GM10248 (cell line): ENCODE measurements at regions not wholly inside any gene's neighbourhood (a gene's known extent, or its start where the extent isn't known, plus 50 kb on each side); places are given as distances from the start of the nearest gene placed in this dataset.

Experiments
- CTCF ChIA-PET: fragments of 300-600 bp; sonication (Branson Sonifier 250); formaldehyde crosslinking; extraction: SDS; loops from one replicate; lab custom pipeline; 2021; ENCODE audit warnings: antibody characterized with exemption; lab: Yijun Ruan, JAX
- POLR2A ChIA-PET: fragments of 350-650 bp; sonication (Branson Sonifier 250); formaldehyde crosslinking; extraction: SDS; loops from one replicate; lab custom pipeline; 2020; ENCODE audit warnings: antibody characterized with exemption; lab: Yijun Ruan, JAX
- DNase-seq: peaks from one replicate; pipeline ENCODE4 v3.0.0; 2012; ENCODE audit errors: extremely low spot score
- TF ChIP-seq, protein P1 (sequence below): IDR thresholded peaks from 2 replicates; pipeline ENCODE4 v1.5.1; 2012; ENCODE audit warnings: mild to moderate bottlenecking, low read depth; ENCODE audit errors: extremely low read depth, missing control alignments, control extremely low read depth

DNA sequence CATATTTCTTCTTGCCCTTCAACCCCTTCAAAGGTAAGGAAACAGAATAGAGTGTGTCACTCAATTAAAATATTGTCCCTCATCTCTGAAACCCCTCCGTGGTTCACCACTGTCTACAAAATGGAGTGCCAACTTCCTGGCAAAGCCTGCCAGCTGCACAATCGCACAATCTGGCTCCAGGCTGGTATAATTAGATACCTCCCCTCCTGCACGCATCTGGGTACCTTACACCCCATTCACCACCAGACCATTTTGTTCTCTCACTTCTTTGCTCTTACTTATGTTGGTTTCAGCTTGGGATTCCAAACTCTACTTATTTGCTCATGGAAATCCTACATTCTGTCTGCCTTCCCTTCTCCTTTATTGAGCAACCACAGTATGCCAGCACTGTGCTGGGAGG, 314.9 kb downstream of the NUAK1 start:
- ChIA-PET POLR2A (no interaction called here), CTCF (no interaction called here)
- DNase-seq: no peak

DNA sequence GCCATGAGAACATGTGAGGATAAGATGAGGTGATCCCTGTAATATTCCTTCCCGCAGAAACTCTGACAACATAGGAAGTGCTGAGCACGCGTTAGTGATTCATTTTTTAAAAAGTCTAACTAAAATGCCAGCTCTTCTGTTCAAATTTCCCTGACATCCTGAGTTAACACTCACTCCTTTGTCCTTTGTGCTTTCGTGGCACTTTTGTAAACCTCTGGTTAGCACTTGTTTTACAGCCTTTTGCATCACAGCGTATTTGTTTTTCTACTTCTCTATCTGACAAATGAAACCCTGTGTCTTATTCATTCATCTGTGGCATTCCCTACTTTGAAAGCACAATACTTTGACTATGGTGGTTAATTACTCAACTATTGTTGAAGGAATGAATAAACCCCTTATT, 313.6 kb downstream of the NUAK1 start:
- ChIA-PET POLR2A (no interaction called here), CTCF (no interaction called here)
- TF ChIP-seq, protein P1, sequence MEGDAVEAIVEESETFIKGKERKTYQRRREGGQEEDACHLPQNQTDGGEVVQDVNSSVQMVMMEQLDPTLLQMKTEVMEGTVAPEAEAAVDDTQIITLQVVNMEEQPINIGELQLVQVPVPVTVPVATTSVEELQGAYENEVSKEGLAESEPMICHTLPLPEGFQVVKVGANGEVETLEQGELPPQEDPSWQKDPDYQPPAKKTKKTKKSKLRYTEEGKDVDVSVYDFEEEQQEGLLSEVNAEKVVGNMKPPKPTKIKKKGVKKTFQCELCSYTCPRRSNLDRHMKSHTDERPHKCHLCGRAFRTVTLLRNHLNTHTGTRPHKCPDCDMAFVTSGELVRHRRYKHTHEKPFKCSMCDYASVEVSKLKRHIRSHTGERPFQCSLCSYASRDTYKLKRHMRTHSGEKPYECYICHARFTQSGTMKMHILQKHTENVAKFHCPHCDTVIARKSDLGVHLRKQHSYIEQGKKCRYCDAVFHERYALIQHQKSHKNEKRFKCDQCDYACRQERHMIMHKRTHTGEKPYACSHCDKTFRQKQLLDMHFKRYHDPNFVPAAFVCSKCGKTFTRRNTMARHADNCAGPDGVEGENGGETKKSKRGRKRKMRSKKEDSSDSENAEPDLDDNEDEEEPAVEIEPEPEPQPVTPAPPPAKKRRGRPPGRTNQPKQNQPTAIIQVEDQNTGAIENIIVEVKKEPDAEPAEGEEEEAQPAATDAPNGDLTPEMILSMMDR: no peak
- DNase-seq: no peak

More for the DNA sequence above, 314.9 kb downstream of the NUAK1 start:
- TF ChIP-seq, protein P1: no peak

DNA sequence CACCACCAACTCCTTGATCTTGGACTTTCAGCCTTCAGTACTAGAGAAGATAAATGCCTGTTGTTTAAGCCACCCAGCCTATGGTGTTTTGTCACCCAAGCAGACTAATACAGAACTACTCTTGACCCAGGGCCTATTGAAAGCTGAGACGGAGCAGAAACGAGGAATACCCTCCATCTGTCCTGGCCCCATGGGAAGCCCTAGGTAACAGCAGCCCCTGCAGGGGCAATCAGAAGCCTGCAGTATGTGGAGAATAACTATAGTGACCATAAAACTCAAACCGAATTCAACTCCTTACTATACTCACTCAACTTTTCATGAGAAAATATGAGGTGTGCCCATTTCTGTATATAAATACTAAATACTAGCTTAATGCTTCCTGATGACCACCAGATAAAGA, 307.4 kb downstream of the NUAK1 start:
- POLR2A ChIA-PET: no interaction called here
- TF ChIP-seq, protein P1: no peak
- no peak for DNase-seq
- CTCF ChIA-PET: no interaction called here

DNA sequence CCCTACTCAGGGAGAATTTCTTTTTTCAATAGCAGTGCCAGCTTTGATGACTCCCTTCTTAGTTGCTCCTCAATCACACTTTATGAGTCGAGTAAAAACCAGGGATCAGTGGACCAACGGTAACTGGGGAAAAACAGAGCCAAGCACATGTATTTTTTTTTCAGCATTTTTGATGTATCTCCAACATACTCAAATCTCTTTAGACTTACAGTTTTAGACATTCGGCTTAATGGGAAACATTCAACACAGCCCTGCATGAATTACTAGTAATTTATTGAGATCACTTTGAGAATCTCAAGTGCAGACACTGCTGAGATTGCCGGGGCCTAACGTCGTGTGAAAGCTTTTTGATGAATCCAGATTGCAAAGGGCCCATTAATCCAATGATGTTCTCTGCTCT, 306.7 kb downstream of the NUAK1 start:
- ChIA-PET POLR2A (no interaction called here), CTCF (no interaction called here)
- no peak for DNase-seq
- TF ChIP-seq, protein P1: no peak

DNA sequence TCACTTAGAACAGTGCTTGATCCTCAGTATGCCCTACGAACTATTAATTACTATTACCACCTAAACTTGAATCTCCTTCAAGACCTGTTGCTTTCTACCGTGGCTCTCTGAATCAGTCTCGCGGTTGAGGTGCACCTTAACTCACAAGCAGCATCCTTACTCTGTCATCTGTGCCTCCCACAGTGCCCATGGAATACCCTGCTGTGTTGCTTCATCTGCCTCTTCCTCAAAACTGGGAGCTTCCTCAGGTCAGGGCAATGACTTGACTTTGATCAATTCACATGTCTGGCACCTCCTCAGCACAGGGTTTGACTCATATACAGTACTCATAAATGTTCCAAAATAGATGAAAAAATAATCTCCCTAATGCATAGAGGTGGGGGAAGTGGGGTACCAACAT, 305.9 kb downstream of the NUAK1 start:
- ChIA-PET POLR2A (no interaction called here), CTCF (no interaction called here)
- TF ChIP-seq, protein P1: no peak
- DNase-seq: no peak

DNA sequence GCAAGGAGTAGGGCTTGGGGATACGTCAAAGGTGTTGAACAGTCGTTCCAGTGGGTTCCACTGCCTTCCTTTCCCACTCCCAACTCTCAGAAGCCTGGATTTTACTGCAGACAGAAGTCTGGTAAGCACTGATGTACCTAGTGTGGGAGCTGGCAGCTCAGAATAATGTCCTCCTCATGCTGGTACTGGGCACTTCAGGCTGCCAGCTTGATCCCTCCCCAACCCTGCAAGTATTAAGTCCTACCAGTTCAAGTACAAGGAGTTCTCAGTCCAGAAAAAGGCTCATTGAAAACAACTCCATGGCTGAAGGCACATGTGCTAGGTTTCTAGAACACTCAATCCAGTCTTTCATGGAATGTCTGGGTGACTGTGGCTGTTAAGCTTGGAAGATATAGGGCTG, 304.3 kb downstream of the NUAK1 start:
- CTCF ChIA-PET: interaction anchor here (1.6 kb wide), 1 partner anchor 26 kb away, joined by 4 read pairs; no protein-coding TSS in a partner anchor
- DNase-seq: no peak
- POLR2A ChIA-PET: no interaction called here
- TF ChIP-seq, protein P1: no peak

DNA sequence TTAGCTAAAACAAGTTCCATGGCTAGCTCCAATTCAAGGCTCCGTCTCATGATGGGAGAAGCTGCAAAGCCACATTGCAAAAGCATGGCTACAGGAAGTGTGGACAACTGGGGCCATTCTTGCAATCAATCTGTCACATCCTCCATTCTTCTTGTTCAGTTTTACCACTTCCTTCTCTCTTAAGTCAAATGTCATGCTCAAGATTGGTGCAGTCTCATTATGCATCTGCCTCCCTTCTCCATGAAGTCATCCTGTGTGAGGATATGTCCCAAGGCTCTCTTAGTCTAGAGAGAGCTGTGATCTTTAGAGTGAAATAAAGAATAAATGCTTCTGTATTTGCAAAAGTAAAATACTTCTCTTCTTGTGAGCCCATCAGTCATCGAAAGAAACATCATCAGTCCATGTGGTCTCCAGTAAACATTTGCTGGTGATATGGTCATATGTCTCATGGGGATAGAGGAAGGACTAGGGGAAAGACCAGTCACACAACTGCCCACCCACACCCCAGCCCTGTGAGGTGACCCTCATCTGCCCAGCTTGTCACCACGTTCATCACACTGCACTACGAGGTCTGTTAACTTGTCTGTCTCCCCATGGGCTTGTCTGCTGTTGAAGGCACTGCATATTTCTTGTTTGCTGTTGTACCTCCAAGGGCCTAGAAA, 303.0 kb downstream of the NUAK1 start:
- POLR2A ChIA-PET: no interaction called here
- CTCF ChIA-PET: no interaction called here
- TF ChIP-seq, protein P1: no peak
- DNase-seq: no peak
